GM18873 (cell line): ENCODE measurements at regions not wholly inside any gene's neighbourhood (a gene's known extent, or its start where the extent isn't known, plus 50 kb on each side); places are given as distances from the start of the nearest gene placed in this dataset.

ENCODE experiments used
- ATAC-seq: cut with Tn5 transposase; IDR thresholded peaks from one replicate; pipeline ENCODE4 v1.9.1; 2021; ENCODE audit warnings: mild to moderate bottlenecking, moderate library complexity, moderate number of reproducible peaks; ENCODE audit not compliant: unreplicated experiment, low FRiP score

DNA sequence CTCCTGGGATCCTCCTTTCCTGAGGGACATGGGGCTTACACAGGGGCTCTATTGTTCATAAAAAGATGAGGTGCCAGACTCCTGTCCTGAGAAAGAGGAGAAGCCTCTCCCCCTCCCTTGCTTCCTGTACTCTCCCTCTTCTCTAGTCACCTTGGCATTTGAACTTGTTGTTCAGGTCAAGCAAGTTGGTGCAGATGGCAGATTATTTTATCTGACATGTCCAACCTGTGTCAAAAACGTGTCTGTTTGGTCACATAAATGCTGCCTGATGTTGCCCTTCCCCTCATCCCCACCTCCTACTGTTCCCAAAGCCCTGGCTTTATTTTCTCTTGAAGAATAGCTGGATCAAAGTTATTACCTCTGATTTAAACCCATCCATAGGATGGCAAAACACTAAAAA is 154.8 kb downstream of the TMX1 start:
- no peak for ATAC-seq

DNA sequence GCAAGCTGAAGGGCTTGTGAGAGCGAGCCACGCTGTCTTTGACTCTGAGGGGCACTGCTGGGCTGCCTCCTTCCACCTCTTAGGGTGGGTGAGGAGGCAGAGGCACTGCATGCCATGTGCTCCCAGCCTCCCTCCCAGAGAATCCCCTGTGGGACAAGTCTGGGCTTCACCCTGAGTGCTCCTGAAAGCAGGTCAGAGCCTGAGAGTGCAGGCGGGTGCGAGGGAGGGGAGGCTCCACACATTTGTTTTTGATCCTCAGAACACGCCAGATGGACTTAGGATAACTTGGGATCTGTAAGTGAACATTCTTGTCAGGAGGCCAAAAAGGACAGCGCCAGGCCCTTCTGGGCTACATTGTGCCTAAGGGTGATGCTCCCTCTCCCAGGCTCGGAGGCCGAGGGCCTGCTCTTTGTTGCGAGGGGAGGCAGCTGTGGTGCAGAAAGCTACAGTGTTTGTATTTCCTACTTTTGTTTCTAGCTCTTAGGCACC is 155.4 kb downstream of the TMX1 start:
- ATAC-seq: no peak

DNA sequence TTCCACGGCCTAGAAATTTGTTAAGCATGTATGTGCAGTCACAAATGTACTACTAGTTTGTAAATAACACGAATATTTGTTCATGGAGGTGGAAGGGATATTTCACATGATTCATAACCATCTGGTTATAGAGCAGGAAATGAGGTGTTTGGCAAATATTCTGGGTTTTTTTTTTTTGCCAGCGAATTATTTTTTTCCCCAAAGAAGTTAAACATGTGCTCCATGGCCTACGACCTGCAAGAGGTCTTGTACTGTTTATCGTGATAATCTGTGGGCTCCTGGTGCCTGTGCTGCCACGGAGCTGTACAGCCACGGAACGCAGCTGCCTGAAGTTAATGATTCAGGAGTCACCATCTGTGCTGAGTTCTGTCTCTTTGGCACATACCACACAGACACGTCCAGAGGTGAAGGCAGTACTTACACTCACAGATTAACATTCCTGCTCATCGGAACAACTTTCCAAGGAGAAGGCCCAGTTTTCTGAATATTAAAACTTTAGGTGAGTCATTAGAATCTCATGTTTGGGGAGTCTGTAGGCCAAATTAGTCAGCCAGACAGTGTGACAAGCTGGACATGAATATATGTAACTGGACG is 156.3 kb downstream of the TMX1 start:
- ATAC-seq: no peak

DNA sequence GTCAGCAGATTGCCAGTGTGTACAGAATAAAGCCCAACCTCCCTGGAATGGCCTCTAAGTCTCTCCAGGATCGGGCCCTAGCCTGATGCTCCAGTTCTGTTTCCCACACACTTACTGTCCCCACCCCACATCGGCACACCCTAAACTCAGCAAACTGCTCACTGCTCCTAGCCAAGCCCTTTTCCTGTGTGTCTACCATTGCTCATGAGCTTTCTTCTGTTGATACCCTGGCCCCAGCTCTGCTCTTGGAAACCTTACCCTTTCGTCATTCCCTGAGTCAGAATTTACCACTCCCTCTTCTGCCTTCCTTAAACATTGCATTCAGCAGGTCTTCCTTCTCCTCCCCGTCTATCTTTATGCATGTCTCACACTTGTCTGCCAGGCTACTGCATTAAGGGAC is 158.9 kb downstream of the TMX1 start:
- ATAC-seq: no peak

DNA sequence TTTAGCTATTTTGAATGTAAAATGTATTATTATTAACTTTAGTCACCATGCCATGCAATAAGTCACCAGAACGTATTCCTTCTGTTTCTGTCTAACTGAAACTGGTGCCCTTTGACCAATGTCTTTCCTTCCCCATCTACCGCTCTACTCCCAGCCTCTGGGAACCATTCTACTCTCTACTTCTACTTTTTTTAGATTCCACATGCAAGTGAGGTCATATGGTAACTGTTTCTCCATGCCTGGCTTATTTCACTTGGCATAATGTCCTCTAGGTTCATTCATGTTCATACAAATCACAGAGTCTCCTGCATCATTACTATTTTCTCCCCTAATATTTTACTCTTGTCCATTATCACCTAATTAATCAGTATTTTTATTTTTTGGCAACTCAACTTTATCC is 160.1 kb downstream of the TMX1 start:
- ATAC-seq: no peak

DNA sequence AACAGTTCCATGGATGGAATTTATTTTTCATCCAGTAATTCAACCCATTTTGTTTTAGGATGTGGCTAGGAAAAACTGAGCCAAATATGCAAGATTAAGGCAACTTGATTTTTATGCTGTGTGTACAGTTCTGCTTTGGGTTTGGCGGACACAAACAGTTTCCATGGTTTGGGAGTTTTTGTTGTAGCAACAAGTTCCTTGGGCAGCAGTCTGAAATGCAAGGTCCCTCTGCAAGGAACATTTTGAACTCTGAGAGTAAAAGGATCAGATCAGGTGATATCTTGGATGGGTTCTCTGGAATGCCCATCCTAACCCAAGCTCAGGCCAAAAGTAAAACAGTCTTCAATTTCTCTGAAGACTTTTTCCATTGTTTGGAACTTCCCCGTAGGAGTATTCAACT is 161.2 kb downstream of the TMX1 start:
- ATAC-seq: no peak

DNA sequence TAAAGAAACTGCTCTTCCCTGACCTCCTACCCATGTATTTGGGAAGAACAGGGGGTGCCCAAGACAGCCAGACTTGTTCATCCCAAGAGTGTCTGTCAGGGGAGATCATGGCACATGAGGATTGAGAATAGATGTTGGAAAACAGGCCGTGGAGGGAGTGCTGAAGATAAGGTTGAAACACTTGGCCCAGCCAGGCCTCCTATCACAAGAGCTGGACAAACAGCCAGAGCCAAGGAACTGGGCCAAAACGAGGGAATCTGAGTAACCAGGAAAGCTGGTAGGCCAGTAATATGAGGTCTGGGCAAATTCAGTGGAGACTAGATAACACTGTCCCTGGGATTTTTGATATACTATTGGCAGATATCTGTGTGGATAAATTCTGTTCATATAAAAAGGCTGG is 161.7 kb downstream of the TMX1 start:
- no peak for ATAC-seq

DNA sequence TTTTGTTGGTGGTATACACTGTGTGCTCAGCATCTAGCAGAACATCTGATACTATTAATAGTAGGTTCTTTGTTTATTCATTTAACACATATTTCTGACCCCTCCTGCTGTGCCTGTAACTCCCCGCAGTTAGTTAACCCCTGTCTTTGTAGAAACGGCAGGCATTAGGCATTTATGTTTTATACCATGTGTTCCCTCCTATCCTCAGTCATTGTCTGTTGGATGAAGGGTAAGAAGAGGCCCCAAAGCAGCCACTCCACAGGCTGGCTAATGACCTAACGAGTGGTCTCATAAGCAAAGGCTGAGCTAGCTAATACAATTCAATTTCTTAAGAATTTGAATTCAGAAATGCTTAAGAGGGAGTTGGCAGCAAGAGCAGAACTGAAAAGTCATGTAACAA is 170.8 kb downstream of the TMX1 start:
- ATAC-seq: no peak

DNA sequence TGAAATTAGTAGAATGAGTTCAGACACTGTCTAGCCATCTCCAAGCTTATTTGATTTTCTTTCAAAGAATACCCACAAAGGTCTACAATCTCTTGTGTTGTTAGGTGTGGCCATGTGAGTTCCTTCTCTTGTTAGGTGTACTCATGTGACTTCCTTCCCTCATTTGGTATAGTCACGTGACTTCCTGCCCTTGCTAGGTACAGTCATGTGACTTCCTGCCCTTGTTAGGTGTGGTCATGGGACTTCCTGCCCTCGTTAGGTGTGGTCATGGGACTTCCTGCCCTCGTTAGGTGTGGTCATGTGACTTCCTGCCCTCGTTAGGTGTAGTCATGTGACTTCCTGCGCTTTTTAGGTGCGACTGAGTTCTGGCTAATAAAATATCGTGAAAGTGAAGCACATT is 179.6 kb downstream of the TMX1 start:
- no peak for ATAC-seq

DNA sequence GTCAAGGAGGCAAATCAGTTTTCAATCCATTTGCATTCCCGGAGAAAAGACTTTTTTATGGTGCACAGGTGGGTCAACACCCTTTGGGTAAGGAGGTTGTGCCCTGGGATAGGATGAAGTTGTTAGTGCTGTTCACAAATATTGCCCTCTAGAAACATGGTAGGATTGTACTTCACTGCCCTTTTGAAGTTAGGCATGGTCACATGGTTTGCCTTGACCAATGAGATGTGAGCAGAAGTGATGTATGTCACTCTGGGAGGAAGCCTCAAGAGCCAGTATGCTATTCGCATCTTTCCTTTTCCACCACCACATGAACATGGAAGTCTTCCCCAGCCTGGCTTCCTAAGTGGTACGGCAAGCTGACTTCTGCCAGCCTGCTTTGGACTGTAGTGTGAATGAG is 182.7 kb downstream of the TMX1 start:
- ATAC-seq: no peak

DNA sequence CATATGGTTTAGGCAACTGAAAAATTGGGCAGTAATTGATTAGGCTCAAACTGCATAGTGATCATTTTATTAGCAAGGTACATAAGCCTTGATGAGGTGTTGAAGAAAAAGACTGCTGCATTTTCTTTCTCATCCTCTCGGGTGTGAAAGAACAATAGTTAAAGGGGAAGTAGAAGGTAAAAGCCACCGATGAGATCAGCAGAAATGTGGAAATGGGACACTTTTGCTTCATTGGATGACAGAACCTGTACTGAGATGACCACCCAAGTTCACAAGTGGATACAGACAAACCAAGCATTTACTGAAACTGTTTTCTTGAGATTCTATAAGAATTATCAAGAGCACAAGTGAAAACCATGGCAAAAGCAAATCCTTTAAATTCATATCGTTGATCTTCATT is 184.0 kb downstream of the TMX1 start:
- ATAC-seq: no peak

DNA sequence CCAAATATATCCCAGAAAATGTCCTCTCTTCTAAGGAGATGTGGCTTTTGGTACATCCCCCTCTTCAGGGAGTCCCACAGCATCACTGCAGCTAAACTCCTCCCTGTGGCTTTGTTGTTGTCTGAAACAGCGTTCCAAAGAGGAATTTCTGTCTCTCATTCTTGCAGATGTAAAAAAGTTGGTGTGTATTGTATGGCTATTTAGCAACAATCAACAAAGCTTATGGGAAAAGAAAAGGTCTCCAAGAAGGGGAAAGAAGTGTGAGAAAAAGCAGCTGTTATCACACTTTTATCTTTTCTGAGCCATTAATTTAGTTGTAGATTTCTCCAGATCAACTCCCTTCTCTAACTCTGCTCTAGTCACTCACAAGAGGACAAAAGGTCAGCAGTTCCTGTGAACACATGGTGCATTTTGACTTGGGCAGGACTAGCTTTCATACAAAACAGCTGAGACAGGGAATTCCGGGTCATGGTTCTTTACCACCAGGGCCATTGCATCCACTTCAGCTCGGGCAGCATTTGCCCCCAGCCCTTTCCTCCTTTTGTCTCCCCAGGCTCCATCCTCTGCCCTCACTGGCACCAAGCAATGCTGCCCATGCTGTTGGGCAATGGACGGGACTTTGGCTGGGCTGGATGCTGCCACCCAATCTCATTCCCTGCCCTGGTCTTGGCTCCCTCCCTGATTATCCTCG is 184.7 kb downstream of the TMX1 start:
- no peak for ATAC-seq

DNA sequence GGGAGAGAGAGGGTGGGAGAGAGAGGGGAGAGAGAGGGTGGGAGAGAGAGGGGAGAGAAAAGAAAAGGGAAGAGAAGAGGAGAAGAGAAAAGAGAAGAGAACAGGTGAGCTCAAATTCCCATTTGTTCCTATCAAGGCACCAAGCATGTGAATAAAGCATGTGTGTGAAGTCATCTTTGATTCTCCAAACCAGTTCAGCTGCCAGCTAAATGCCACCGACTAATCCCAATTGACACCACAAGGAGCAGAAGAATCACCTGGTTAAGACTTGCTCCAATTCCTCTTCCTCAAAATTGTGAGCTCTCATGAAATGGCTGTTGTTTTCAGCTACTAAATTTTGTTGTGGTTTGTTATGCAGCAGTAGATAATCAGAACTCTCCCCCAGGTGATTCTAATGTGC is 188.9 kb downstream of the TMX1 start:
- ATAC-seq: no peak

DNA sequence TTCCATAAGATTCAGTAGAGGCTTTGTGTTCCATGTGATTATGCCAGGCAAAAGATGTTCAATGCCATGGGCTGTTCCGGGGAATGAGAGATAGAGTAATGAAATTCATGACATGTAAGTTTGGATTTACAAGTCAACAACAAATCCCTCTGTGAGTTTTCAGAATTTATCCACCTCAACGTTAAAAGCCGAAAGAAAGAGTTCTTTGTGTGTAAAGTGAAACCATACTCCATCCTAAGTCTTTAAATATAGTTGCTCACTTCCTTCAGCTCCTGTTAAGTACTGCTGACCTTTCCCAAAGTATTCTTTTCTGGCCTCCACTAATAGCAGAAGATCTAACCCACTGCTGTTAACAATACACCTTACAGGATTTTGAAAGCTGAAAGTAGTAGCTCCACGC is 190.0 kb downstream of the TMX1 start:
- ATAC-seq: no peak

DNA sequence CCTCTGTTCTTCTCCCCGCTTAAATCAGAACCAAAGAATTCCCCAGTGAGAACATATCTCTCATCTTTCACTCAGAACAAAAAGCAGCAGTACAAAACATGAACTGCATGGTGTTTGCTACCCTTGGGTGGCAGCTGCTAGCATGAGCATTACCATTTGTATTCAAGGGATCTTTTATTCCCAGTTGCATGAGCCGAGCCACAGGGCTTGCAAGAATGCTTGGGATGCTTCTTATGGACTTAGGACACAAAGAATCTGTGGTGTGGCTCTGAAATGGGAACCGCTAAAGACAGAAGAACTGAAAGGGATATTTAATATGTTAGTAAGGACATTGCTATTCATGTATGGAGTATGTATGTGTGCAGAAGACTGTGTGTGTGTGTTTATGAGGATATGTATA is 190.6 kb downstream of the TMX1 start:
- ATAC-seq: peak; percentile 12

DNA sequence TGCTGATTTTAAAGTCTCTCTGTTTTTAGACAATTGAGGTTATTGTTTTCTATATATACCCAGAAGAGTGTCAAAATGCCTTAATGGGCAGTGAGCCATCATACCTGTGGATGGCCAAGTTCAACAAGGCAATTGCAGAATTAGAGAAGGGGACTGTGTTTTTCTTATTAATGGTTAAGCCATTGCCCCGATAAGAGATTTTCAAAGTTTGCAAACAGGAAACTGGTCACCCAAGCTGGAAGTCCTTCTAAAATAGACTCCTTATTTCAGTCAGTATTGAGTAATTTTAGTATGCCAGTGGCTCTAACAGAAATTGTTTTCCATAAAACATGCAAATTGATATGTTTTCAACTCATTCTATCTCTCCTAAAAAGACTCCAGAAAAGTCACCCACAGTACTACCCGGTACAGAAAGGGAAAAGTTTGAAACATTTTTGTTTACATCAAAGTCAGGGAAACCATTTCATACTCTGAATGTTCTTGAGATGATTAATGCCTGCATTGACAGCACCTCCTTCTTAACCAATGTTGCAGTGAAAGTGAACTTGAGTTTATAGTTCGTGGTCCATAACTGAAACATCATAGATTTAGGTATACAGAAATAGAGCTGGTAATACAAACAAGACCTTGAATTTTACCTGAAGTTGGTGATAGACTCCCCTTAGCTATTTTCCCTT is 191.1 kb downstream of the TMX1 start:
- ATAC-seq: peak; percentile 55

DNA sequence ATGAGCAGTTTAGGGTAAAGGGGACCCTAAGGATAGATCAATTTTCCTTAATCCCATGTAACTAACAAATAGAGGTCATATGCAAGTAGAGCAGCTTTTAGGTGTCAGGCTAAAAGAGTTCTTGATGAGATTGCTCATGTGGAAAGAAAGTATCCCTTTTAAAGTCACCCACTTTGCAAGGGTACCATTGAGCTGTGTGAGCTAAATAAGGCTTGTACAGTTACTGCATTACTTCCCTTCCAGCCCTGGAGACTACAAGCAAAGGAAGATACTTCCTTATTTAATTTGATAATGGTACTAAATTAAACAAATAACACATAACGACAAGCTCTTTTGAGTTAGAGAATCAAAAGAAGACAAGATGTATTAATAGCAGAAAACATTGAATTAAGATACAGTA is 191.7 kb downstream of the TMX1 start:
- no peak for ATAC-seq

DNA sequence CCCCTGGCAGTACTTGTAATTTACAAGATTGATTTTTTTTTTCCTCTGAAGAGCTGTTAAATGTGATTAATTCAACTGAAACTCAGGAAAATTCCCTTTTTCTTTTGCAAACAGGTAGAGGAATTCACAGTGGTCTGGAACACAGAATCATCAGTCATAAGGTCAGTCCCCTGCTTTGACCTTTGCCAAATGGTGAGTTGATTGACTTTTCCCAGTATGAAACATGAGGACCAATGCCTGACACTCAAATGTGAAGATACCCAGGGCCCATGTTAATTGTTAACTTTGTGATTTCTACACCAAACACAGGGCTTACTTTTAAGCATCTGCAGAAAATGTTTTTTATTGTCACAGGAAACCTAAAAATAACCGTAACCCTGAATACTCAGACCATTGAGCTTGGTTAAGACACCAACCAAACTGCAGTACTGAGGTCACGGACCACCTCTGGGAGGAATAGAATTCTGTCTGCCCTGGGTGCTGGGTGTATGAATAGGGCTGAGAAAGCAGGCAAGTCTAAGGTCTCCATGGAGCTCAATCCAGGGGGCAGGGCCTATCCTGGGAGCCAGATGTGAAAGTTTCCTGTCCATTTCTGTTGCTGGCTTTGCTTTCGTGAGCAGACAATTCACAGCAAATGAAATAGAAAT is 192.4 kb downstream of the TMX1 start:
- ATAC-seq: peak; percentile 42

DNA sequence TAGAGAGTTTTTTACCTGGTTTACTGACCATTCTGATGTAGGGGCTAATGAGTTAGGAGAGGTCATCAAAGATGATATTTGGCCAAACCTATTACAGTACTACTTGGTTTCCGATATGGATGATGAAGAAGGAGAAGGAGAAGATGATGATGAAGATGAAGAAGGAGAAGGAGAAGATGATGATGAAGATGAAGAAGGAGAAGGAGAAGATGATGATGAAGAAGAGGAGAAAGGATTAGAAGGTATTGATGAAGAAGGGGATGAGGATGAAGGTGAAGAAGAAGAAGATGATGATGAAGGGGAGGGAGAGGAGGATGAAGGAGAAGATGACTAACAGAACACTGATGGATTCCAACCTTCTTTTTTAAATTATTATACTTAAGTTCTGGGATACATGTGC is 196.6 kb downstream of the TMX1 start:
- no peak for ATAC-seq

DNA sequence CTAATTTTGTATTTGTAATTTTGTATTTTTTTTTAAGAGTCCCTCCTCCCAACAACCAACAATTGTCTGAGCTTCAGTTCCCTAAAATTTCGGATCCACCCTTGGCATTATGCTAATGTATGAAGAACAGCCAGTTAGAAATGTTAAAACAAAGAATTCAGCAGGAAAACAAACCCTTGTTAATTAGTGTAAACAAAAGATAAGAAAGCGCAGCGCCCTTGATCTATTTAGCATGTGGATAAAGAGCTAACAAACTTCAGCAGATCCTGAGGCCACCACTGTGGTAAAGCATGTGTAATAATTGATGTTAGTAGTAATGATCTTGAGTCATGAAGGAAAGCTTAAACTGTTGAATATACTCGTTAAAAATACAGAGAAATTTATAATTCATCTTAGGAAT is 199.8 kb downstream of the TMX1 start:
- no peak for ATAC-seq

DNA sequence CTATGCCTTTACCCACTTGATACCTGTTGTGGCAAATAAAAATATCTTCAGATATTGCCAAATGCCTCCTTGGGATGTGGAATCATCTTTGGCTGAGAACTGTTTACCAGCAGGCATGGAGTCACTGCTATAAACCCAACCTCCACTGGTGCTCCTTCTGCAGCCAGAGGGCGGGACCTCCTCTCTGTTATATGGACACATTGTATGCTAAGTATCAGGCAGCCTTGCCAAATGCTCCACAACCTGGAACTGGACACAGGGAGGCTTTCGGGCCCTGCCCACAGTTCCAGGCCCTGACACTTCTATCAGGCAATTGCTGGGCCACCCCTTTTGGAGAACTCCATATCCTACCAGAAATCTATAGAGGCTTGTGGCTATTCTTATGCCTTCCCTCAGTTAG is 201.0 kb downstream of the TMX1 start:
- no peak for ATAC-seq
